HepG2 (cell line): ENCODE measurements at regions not wholly inside any gene's neighbourhood (a gene's known extent, or its start where the extent isn't known, plus 50 kb on each side); places are given as distances from the start of the nearest gene placed in this dataset.

Experiments used
- CHD4 ChIP-seq: fragments of 200-600 bp; sonication (generic); IDR thresholded peaks from 2 replicates; pipeline ENCODE4 v1.7.0; 2017; ENCODE audit warnings: mild to moderate bottlenecking, low read length, borderline replicate concordance
- MAF1 ChIP-seq: sonication (generic); formaldehyde crosslinking; IDR thresholded peaks from 2 replicates; pipeline ENCODE4 v1.5.0; 2020; ENCODE audit warnings: missing genetic modification reagents, borderline replicate concordance
- MYC ChIP-seq: sonication (generic); formaldehyde crosslinking; IDR thresholded peaks from 2 replicates; pipeline ENCODE4 v1.9.0; 2021; ENCODE audit warnings: missing genetic modification reagents, borderline replicate concordance
- POLR2AphosphoS2 ChIP-seq: IDR thresholded peaks from 2 replicates; pipeline ENCODE4 v1.6.1; 2011; ENCODE audit warnings: low read depth, low read length, improper control_type of control experiment
- SNAI1 ChIP-seq: sonication (generic); formaldehyde crosslinking; IDR thresholded peaks from 2 replicates; pipeline ENCODE4 v1.5.0; 2020; ENCODE audit warnings: mild to moderate bottlenecking, missing genetic modification reagents, borderline replicate concordance
- TF ChIP-seq, protein P1 (sequence below): sonication (generic); formaldehyde crosslinking; IDR thresholded peaks from 2 replicates; pipeline ENCODE4 v1.5.0; 2020; ENCODE audit warnings: mild to moderate bottlenecking, missing genetic modification reagents, moderate library complexity
- TF ChIP-seq, protein P2 (sequence below): sonication (generic); formaldehyde crosslinking; IDR thresholded peaks from 2 replicates; pipeline ENCODE4 v1.8.1; 2022; ENCODE audit warnings: mild to moderate bottlenecking, missing genetic modification reagents

DNA sequence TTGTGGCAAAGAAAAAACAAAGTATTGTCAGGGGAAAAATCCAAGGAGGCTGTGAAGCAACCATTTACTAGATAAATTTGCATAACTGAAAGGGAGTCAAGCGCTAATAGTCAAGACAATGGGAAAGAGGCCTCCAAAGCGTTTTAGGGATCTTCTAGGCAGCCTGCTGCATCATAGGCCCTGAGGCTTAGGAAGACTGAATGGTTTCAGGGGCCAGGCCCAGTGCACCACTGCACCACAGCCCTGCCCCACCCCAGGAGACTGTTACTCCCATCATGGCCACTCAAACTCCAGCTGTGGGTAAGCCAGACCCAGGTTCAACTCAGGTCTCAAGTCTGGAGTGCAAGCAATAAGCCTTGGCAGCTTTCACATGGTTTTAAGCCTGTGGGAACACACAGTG, 362.9 kb downstream of the SH3BGRL start:
- TF ChIP-seq POLR2AphosphoS2 (no peak), MAF1 (CRISPR knock-in tag) (no peak), MYC (CRISPR knock-in tag) (no peak), CHD4 (no peak), SNAI1 (CRISPR knock-in tag) (no peak)
- TF ChIP-seq, protein P1, sequence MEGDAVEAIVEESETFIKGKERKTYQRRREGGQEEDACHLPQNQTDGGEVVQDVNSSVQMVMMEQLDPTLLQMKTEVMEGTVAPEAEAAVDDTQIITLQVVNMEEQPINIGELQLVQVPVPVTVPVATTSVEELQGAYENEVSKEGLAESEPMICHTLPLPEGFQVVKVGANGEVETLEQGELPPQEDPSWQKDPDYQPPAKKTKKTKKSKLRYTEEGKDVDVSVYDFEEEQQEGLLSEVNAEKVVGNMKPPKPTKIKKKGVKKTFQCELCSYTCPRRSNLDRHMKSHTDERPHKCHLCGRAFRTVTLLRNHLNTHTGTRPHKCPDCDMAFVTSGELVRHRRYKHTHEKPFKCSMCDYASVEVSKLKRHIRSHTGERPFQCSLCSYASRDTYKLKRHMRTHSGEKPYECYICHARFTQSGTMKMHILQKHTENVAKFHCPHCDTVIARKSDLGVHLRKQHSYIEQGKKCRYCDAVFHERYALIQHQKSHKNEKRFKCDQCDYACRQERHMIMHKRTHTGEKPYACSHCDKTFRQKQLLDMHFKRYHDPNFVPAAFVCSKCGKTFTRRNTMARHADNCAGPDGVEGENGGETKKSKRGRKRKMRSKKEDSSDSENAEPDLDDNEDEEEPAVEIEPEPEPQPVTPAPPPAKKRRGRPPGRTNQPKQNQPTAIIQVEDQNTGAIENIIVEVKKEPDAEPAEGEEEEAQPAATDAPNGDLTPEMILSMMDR (CRISPR knock-in tag) = no peak
- TF ChIP-seq, protein P2, sequence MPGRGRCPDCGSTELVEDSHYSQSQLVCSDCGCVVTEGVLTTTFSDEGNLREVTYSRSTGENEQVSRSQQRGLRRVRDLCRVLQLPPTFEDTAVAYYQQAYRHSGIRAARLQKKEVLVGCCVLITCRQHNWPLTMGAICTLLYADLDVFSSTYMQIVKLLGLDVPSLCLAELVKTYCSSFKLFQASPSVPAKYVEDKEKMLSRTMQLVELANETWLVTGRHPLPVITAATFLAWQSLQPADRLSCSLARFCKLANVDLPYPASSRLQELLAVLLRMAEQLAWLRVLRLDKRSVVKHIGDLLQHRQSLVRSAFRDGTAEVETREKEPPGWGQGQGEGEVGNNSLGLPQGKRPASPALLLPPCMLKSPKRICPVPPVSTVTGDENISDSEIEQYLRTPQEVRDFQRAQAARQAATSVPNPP = no peak
